Karpas-422 (cell line): ENCODE measurements at regions not wholly inside any gene's neighbourhood (a gene's known extent, or its start where the extent isn't known, plus 50 kb on each side); places are given as distances from the start of the nearest gene placed in this dataset.

Experiments used
- DNase-seq: peaks from one replicate; pipeline ENCODE4 v3.0.0-alpha.2; 2015
- H2AFZ ChIP-seq: fragments of 200-600 bp; sonication (generic); 2 replicates; pipeline ENCODE4 v1.6.1; 2014; ENCODE audit warnings: antibody characterized with exemption, low read length, mixed read lengths
- H3K27ac ChIP-seq: fragments of 200-600 bp; sonication (generic); 2 replicates; pipeline ENCODE4 v1.5.1; 2014; ENCODE audit warnings: mild to moderate bottlenecking, low read length, moderate library complexity
- H3K27me3 ChIP-seq: fragments of 200-600 bp; sonication (generic); 2 replicates; pipeline ENCODE4 v1.6.1; 2014; ENCODE audit warnings: low read length, mixed read lengths
- H3K36me3 ChIP-seq: fragments of 200-600 bp; sonication (generic); 2 replicates; pipeline ENCODE4 v1.6.1; 2014; ENCODE audit warnings: low read length, mixed read lengths; ENCODE audit not compliant: insufficient read depth
- H3K4me1 ChIP-seq: fragments of 200-600 bp; sonication (generic); 2 replicates; pipeline ENCODE4 v1.6.1; 2014; ENCODE audit warnings: mild to moderate bottlenecking, low read length, mixed read lengths
- H3K4me2 ChIP-seq: fragments of 200-600 bp; sonication (generic); 2 replicates; pipeline ENCODE4 v1.6.1; 2014; ENCODE audit warnings: low read length, low read depth, mild to moderate bottlenecking; ENCODE audit not compliant: poor library complexity, severe bottlenecking
- H3K4me3 ChIP-seq: fragments of 200-600 bp; sonication (generic); 2 replicates; pipeline ENCODE4 v1.5.1; 2014; ENCODE audit warnings: mild to moderate bottlenecking, antibody characterized with exemption, low read length, mixed read lengths
- H3K79me2 ChIP-seq: fragments of 200-600 bp; sonication (generic); 2 replicates; pipeline ENCODE4 v1.6.1; 2014; ENCODE audit warnings: mild to moderate bottlenecking, low read length, mixed read lengths
- H3K9ac ChIP-seq: fragments of 200-600 bp; sonication (generic); 2 replicates; pipeline ENCODE4 v1.6.0; 2014; ENCODE audit warnings: low read length
- H3K9me2 ChIP-seq: fragments of 200-600 bp; sonication (generic), shearing (Covaris generic); replicated peaks from 2 replicates; pipeline ENCODE4 v1.6.0; 2014; ENCODE audit warnings: mild to moderate bottlenecking, low read length, moderate library complexity; ENCODE audit not compliant: insufficient read depth
- H3K9me3 ChIP-seq: fragments of 300-700, 200-600 bp; sonication (generic); 2 replicates; pipeline ENCODE4 v1.6.1; 2014; ENCODE audit warnings: low read length, mixed read lengths
- H4K20me1 ChIP-seq: fragments of 200-600 bp; sonication (generic); 2 replicates; pipeline ENCODE4 v1.6.1; 2014; ENCODE audit warnings: mild to moderate bottlenecking, antibody characterized with exemption, low read length, low read depth; ENCODE audit not compliant: insufficient read depth

GRCh38 chr11:28736256-28736655, 628.1 kb downstream of the METTL15 start:
- Histone ChIP-seq H3K9ac (no peak overlapping the region), H4K20me1 (no peaks in the 10 kb centered on the region), H3K27me3 (no peaks in the 10 kb centered on the region), H3K36me3 (no peaks in the 10 kb centered on the region), H2AFZ (no peak overlapping the region), H3K4me1 (no peaks in the 10 kb centered on the region), H3K9me2 (no peaks in the 10 kb centered on the region), H3K9me3 (no peaks in the 10 kb centered on the region), H3K79me2 (no peaks in the 10 kb centered on the region), H3K4me3 (no peak overlapping the region), H3K27ac (no peak overlapping the region), H3K4me2 (no peak overlapping the region)
- no peak for DNase-seq

- no peaks in the 10 kb centered on the region for H3K9me2 ChIP-seq
These were observed 627.3 kb downstream of the METTL15 start for GRCh38 chr11:28735511-28735910.

GRCh38 chr11:28730889-28731288, 622.7 kb downstream of the METTL15 start:
- Histone ChIP-seq H4K20me1 (no peaks in the 10 kb centered on the region), H3K27ac (no peak overlapping the region), H3K4me2 (no peak overlapping the region), H3K27me3 (no peaks in the 10 kb centered on the region), H3K79me2 (no peaks in the 10 kb centered on the region), H3K36me3 (no peaks in the 10 kb centered on the region), H3K9me3 (no peaks in the 10 kb centered on the region), H2AFZ (no peak overlapping the region), H3K4me3 (no peak overlapping the region), H3K9ac (no peak overlapping the region), H3K9me2 (no peaks in the 10 kb centered on the region), H3K4me1 (no peaks in the 10 kb centered on the region)
- DNase-seq = no peak

More at GRCh38 chr11:28735511-28735910, 627.3 kb downstream of the METTL15 start:
- no peak overlapping the region for H3K4me3 ChIP-seq
- DNase-seq = no peak
- no peak overlapping the region for H2AFZ ChIP-seq
- H3K79me2 ChIP-seq = no peaks in the 10 kb centered on the region
- H3K4me2 ChIP-seq = no peak overlapping the region
- no peaks in the 10 kb centered on the region for H4K20me1 ChIP-seq
- H3K27me3 ChIP-seq = no peaks in the 10 kb centered on the region
- H3K4me1 ChIP-seq = no peaks in the 10 kb centered on the region
- no peaks in the 10 kb centered on the region for H3K36me3 ChIP-seq
- no peak overlapping the region for H3K9ac ChIP-seq
- H3K27ac ChIP-seq = no peak overlapping the region
- H3K9me3 ChIP-seq = no peaks in the 10 kb centered on the region

- H4K20me1 ChIP-seq = no peaks in the 10 kb centered on the region
- no peaks in the 10 kb centered on the region for H3K36me3 ChIP-seq
- H3K79me2 ChIP-seq = no peaks in the 10 kb centered on the region
- DNase-seq = no peak
- no peaks in the 10 kb centered on the region for H3K4me1 ChIP-seq
- H2AFZ ChIP-seq = no peak overlapping the region
- no peaks in the 10 kb centered on the region for H3K27me3 ChIP-seq
- H3K4me2 ChIP-seq = no peak overlapping the region
- H3K9ac ChIP-seq = no peak overlapping the region
- H3K27ac ChIP-seq = no peak overlapping the region
- H3K4me3 ChIP-seq = no peak overlapping the region
- no peaks in the 10 kb centered on the region for H3K9me2 ChIP-seq
- no peaks in the 10 kb centered on the region for H3K9me3 ChIP-seq
These were observed 622.1 kb downstream of the METTL15 start for GRCh38 chr11:28730336-28730735.

GRCh38 chr11:28729339-28729738, 621.2 kb downstream of the METTL15 start:
- Histone ChIP-seq H4K20me1 (no peaks in the 10 kb centered on the region), H3K27me3 (no peaks in the 10 kb centered on the region), H2AFZ (no peak overlapping the region), H3K27ac (no peak overlapping the region), H3K9ac (no peak overlapping the region), H3K36me3 (no peaks in the 10 kb centered on the region), H3K4me2 (no peak overlapping the region), H3K4me3 (no peak overlapping the region), H3K9me3 (no peaks in the 10 kb centered on the region), H3K4me1 (no peaks in the 10 kb centered on the region), H3K79me2 (no peaks in the 10 kb centered on the region), H3K9me2 (no peaks in the 10 kb centered on the region)
- no peak for DNase-seq

GRCh38 chr11:28728666-28729065, 620.5 kb downstream of the METTL15 start:
- Histone ChIP-seq H3K27ac (no peak overlapping the region), H3K79me2 (no peaks in the 10 kb centered on the region), H3K4me3 (no peak overlapping the region), H3K9me3 (no peaks in the 10 kb centered on the region), H3K27me3 (no peaks in the 10 kb centered on the region), H3K9me2 (no peaks in the 10 kb centered on the region), H3K36me3 (no peaks in the 10 kb centered on the region), H3K4me2 (no peak overlapping the region), H3K9ac (no peak overlapping the region), H3K4me1 (no peaks in the 10 kb centered on the region), H2AFZ (no peak overlapping the region), H4K20me1 (no peaks in the 10 kb centered on the region)
- no peak for DNase-seq

GRCh38 chr11:28727254-28727653, 619.1 kb downstream of the METTL15 start:
- no peak overlapping the region for H3K27ac ChIP-seq

GRCh38 chr11:28726432-28726831, 618.2 kb downstream of the METTL15 start:
- no peaks in the 10 kb centered on the region for H3K27me3 ChIP-seq
- no peaks in the 10 kb centered on the region for H3K9me3 ChIP-seq
- no peak overlapping the region for H3K4me2 ChIP-seq
- H3K9ac ChIP-seq = no peak overlapping the region
- no peaks in the 10 kb centered on the region for H3K9me2 ChIP-seq
- no peak for DNase-seq
- no peak overlapping the region for H2AFZ ChIP-seq
- no peaks in the 10 kb centered on the region for H4K20me1 ChIP-seq
- H3K27ac ChIP-seq = no peak overlapping the region
- H3K4me1 ChIP-seq = no peaks in the 10 kb centered on the region
- no peaks in the 10 kb centered on the region for H3K36me3 ChIP-seq
- no peak overlapping the region for H3K4me3 ChIP-seq
- H3K79me2 ChIP-seq = no peaks in the 10 kb centered on the region

More at GRCh38 chr11:28727254-28727653, 619.1 kb downstream of the METTL15 start:
- Histone ChIP-seq H2AFZ (no peak overlapping the region), H4K20me1 (no peaks in the 10 kb centered on the region), H3K79me2 (no peaks in the 10 kb centered on the region), H3K9me2 (no peaks in the 10 kb centered on the region), H3K4me3 (no peak overlapping the region), H3K4me1 (no peaks in the 10 kb centered on the region), H3K9me3 (no peaks in the 10 kb centered on the region), H3K27me3 (no peaks in the 10 kb centered on the region), H3K9ac (no peak overlapping the region), H3K36me3 (no peaks in the 10 kb centered on the region), H3K4me2 (no peak overlapping the region)
- DNase-seq = no peak

- no peak for DNase-seq
- Histone ChIP-seq H3K4me3 (no peak overlapping the region), H3K4me1 (no peaks in the 10 kb centered on the region), H4K20me1 (no peaks in the 10 kb centered on the region), H3K27me3 (no peaks in the 10 kb centered on the region), H2AFZ (no peak overlapping the region), H3K9me3 (no peaks in the 10 kb centered on the region), H3K4me2 (no peak overlapping the region), H3K27ac (no peak overlapping the region), H3K9ac (no peak overlapping the region), H3K9me2 (no peaks in the 10 kb centered on the region), H3K36me3 (no peaks in the 10 kb centered on the region), H3K79me2 (no peaks in the 10 kb centered on the region)
These were observed 607.5 kb downstream of the METTL15 start for GRCh38 chr11:28715726-28716125.
